GM19239 (cell line): ENCODE measurements at regions not wholly inside any gene's neighbourhood (a gene's known extent, or its start where the extent isn't known, plus 50 kb on each side); places are given as distances from the start of the nearest gene placed in this dataset.

Source experiments
- DNase-seq: peaks from one replicate; pipeline ENCODE4 v3.0.0; 2011; ENCODE audit warnings: low spot score; ENCODE audit not compliant: insufficient read length
- FAIRE-seq: peaks from 2 replicates; lab custom pipeline; 2011; peaks lifted over from hg19 to GRCh38; lab: Jason Lieb, UNC

GRCh38 chr4:162681212-162681611, 485.5 kb downstream of the NAF1 start:
- FAIRE-seq (no peak), DNase-seq (no peak)

GRCh38 chr4:162675661-162676060, 491.0 kb downstream of the NAF1 start:
- no peak for DNase-seq
- FAIRE-seq, result no peak

- no peak for FAIRE-seq
These were observed 498.1 kb upstream of the FSTL5 start for GRCh38 chr4:162661913-162662312.

GRCh38 chr4:162659716-162660115, 495.9 kb upstream of the FSTL5 start:
- DNase-seq (no peak), FAIRE-seq (no peak)

More at GRCh38 chr4:162661913-162662312, 498.1 kb upstream of the FSTL5 start:
- no peak for DNase-seq

- DNase-seq (no peak), FAIRE-seq (no peak)
These were observed 494.2 kb upstream of the FSTL5 start for GRCh38 chr4:162657966-162658365.

DNA sequence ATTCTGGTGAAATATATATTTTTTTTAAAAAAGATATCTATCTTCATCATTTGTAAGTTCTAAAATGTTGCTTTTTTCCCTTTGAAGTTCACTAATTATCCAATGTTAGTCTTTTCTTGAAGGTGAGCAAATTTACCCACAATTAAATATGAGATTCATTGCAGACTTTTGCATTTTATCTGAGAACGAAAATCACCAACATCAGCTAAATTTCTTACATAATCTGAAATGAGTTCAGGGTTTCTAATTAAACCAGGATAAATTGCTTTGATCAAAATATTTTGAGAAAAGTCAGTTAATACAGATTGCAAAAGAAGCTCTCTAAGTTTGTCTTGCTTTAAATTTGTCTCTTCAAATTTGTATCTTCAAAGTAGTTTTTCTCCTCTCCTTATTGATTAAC, 486.4 kb upstream of the FSTL5 start:
- FAIRE-seq, result no peak
- DNase-seq, result no peak

DNA sequence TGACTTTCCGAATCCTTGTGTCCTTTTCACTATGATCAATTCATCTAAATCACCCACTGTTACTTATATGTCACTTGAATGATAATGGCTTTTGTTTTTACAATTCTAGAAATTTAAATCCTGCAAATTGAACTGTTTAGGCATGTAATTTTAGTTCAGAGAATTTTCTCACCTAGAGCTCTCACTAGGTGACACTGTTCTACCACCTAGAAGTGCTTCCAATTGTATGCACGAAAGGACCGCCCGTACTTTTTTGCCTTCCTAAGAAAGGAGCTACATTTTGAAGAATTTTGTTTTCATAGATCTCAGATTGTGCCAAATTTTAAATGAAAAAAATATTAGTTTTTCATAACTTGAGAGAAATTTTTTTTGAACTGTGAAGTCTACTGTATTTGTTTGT, 481.6 kb upstream of the FSTL5 start:
- no peak for DNase-seq
- no peak for FAIRE-seq

DNA sequence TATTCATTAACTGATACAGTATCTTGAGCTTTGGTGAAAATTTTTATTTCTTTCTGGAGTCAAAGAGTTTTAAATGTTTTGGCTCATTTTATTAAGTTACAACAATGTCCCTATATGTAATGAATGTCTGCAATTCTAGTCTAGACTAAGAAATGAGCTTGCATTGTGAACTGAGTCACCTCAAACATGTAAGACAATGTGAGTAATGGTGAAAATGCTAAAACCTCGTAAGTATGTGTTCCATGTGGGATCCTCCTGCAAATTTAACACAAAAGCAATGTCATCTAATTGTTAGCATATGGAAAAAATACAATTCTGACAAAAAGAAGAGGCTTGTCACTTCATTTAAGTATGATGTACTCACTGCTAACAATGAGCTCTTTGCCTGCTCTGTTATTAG, 480.5 kb upstream of the FSTL5 start:
- DNase-seq (no peak), FAIRE-seq (no peak)

GRCh38 chr4:162640152-162640551, 476.4 kb upstream of the FSTL5 start:
- FAIRE-seq (no peak), DNase-seq (no peak)

DNA sequence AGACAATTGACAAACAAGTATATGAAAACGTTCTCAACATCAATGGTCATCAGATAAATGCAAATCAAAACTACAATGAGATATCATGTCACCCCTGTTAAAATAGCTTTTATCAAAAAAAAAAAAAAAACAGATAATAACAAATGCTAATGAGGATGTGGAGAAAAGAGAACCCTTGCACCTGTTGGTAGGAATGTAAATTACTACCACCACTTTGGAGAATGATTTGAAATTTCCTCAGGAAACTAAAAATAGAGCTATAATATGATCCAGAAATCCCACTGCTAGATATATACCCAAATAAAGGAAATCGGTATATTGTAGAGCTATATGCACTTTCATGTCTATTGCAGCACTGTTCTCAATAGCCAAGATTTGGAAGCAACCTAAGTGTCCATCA, 470.6 kb upstream of the FSTL5 start:
- FAIRE-seq, result no peak
- DNase-seq, result no peak

GRCh38 chr4:162622664-162623063, 458.9 kb upstream of the FSTL5 start:
- DNase-seq (no peak), FAIRE-seq (no peak)

DNA sequence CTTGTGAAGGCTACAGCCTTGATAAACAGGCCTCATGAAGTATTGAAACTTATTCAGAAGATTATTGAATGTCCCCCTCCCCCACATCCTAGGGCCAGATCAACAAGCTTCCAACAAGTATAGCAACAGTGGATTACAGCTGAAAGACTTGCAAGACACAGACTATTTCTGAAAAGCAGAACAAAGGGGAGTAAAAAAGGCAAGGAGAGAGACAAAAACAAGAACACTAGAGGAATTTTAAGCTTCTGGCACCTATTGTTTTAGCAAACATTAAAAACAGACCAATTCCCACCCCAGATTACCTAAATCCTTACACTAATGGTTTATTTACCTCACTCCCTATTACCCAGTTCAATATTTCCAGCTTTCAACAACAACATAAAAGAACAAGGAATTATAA, 446.3 kb upstream of the FSTL5 start:
- FAIRE-seq (no peak), DNase-seq (no peak)

DNA sequence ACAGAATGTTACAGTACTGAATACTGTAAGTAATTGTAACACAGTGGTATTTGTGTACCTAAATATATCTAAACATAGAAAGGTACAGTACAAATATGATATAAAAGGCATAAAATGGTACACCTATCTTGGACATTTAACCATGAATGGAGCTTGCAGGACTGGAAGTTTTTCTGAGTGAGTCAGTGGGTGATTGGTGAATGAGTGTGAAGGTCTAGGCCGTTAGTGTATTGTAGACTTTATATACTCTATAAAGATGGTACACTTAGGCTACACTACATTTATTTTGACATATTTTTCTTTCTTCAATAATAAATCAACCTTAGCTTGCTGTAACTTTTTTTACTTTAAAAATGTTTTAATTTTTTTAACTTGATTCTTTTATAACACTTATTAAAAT, 422.5 kb upstream of the FSTL5 start:
- no peak for DNase-seq
- no peak for FAIRE-seq

DNA sequence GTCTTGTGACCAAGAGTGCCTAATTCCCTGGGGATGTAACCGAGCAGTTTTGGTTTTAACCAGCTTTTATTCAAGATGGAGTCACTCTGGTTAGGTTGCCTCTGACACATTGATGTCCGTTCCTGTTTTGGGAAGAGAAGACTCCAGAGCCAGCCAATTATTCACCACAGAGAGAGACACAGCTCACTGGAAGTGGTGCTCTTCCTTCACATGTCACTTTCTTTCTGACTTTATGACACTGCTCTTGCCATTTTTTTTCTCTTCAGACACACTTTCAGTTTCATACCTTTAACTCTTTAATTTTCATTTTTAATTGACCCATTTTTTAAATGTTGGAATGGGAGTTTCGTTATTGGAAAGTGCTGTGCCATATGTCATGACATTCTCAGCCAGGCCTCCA, 418.4 kb upstream of the FSTL5 start:
- no peak for DNase-seq
- FAIRE-seq, result no peak

- DNase-seq, result no peak
- FAIRE-seq, result no peak
These were observed 401.9 kb upstream of the FSTL5 start for GRCh38 chr4:162565730-162566129.

DNA sequence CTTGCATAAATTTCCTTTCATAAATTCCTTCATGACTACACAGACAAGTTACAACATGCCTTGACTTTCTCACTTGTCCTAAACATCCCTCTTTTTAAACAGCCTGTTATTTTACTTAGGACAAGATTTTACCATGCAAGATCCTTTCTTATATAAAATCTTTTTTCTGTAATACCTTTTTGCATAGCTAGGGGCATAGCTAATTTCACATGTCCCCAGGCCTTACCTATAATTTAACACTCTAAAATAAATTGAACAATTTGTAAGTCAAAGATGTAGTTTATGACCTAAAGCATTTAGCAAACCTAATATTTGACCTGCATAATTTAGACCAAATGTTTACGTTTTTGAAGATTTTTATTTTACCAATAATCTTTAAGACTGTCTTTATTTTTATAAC, 396.3 kb upstream of the FSTL5 start:
- DNase-seq, result no peak
- FAIRE-seq, result no peak

- FAIRE-seq (peak; percentile 51), DNase-seq (no peak)
These were observed 393.8 kb upstream of the FSTL5 start for GRCh38 chr4:162557516-162558106.

DNA sequence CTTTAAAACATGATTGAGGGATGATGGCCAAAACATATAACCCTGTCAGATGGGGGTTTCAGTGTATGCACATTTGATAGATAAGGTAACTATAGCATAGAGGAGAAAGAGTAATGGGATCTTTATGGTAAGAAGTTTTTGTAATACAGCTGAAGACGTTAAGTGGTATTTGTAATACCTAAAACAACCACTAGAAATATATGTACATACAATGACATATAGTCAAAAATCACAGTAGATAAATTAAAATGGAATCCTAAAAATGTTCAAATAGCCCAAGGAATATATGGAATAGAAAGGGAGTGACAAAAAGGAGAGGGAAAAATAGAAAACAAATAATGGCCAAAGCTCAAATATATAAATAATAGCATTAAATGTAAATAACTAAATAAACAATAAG, 371.3 kb upstream of the FSTL5 start:
- DNase-seq, result no peak

GRCh38 chr4:162523171-162523570, 359.4 kb upstream of the FSTL5 start:
- DNase-seq (no peak), FAIRE-seq (no peak)

More for the DNA sequence above, 371.3 kb upstream of the FSTL5 start:
- no peak for FAIRE-seq

DNA sequence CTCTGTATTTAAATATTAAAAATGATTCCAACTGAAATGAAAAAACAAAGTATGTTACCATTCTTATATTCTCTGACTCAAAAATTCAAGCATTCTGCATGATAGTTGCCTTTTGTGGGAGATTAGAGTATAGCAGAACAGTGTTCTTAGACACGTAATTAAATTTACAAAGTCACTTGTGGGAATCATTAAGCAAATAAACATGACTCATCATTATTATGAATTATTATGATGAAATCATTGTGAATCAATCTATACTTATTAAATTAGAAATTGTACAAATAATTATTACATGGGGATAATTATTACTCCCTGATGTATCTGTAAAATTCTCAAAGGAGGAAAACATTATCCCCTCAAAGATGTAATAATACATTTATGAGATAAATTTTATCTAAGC, 358.9 kb upstream of the FSTL5 start:
- DNase-seq (no peak), FAIRE-seq (no peak)

GRCh38 chr4:162510937-162511336, 347.1 kb upstream of the FSTL5 start:
- no peak for FAIRE-seq

GRCh38 chr4:162510115-162510514, 346.3 kb upstream of the FSTL5 start:
- FAIRE-seq (no peak), DNase-seq (no peak)

More at GRCh38 chr4:162510937-162511336, 347.1 kb upstream of the FSTL5 start:
- DNase-seq, result no peak

GRCh38 chr4:162509333-162509732, 345.5 kb upstream of the FSTL5 start:
- no peak for DNase-seq
- no peak for FAIRE-seq
